ENCODE measurements at regions not wholly inside any gene's neighbourhood (a gene's known extent, or its start where the extent isn't known, plus 50 kb on each side); places are given as distances from the start of the nearest gene placed in this dataset.

DNA sequence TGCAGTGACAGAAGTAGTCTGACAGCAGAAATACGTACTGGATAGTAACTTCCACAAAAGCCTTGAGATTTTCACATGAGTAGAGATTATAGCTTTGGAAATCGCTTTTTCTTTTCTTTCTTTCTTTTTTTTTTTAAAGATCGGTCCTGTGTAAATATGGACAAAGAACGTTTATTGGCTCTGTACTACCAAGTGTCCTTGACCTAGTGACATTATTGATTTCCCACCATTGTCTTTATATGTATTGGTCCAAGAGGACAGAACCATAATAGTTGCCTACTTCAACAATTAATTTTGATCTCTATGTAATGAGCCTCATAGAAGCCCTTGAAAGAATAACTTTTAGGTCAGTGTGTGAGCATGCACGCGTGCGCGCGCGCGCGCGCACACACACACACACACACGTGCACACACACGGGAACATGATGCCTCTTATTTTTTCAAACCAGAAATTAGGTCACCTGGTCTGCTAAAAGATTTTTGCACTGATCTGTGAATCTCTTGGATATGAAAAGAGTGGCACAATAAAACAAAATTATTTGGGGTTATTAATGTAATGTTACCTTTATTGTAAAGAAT lies 516.8 kb downstream of the PSAT1 start:
- no peak for TF ChIP-seq CTCF (conservative IDR thresholded peaks at IDR 0.05)
- TF ChIP-seq ZFX (IDR thresholded peaks at IDR 0.05), result no peak
